Stimulated activated CD4-positive, alpha-beta T cell treated with anti-CD3 and anti-CD28 coated beads, Interleukin-1b, Interleukin-23, amount 100 ng/mL, for 4 hours (primary cell): ENCODE measurements at regions not wholly inside any gene's neighbourhood (a gene's known extent, or its start where the extent isn't known, plus 50 kb on each side); places are given as distances from the start of the nearest gene placed in this dataset.
"Not testable (repeated sequence)": the region's sequence is repeated elsewhere in the genome, so short reads cannot be mapped to it uniquely, and the experiment has no call there.

ENCODE experiments used
- DNase-seq, 2 donors: peaks; one replicate each; pipeline ENCODE4 v3.0.0-alpha.2; 2020; ENCODE audit warnings: low read depth in 2 of 2

DNA sequence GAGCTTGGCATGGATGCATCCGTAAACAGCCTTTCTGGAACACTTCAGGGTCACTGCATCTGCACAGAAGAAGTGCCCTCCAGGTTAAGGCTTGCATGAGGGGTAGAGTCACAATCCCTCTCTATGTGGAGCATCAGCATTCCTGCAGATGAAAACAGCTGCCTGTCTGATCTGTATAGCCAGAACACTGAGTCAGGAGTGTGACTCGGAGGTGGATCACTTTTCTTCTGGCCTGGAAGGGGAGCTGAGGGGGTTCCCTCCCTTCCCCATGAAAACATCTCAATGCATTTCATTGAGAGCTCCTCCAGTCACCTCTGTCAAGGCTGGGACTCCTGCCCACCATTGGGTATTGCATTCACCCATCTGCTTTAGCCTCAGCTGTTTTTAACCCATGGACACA, 72.5 kb upstream of the SERPINE2 start:
- no peak for DNase-seq

- DNase-seq, result no peak
Measured at GRCh38 chr2:224110811-224111210, 71.7 kb upstream of the SERPINE2 start.

DNA sequence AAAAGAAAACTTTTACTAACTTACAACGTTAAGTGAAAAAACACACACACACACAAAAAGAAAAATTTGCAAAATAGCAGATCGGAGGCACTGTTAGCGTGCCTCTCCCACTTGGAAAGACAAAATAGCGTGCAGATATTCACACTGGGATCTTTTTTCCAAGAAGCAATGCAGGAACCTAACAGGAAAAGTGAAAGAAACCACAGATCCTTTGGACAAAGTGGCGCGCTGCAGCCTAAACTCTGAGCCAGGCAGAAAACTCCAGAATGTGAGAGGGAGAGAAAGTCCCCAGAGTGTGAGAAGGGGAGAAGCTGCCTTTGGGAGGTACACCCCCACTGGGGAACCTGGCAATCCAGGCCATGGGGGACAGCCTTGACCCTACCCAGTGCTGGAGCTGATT, 70.7 kb upstream of the SERPINE2 start:
- DNase-seq, result no peak

GRCh38 chr2:224106794-224107193, 67.7 kb upstream of the SERPINE2 start:
- no peak for DNase-seq

DNA sequence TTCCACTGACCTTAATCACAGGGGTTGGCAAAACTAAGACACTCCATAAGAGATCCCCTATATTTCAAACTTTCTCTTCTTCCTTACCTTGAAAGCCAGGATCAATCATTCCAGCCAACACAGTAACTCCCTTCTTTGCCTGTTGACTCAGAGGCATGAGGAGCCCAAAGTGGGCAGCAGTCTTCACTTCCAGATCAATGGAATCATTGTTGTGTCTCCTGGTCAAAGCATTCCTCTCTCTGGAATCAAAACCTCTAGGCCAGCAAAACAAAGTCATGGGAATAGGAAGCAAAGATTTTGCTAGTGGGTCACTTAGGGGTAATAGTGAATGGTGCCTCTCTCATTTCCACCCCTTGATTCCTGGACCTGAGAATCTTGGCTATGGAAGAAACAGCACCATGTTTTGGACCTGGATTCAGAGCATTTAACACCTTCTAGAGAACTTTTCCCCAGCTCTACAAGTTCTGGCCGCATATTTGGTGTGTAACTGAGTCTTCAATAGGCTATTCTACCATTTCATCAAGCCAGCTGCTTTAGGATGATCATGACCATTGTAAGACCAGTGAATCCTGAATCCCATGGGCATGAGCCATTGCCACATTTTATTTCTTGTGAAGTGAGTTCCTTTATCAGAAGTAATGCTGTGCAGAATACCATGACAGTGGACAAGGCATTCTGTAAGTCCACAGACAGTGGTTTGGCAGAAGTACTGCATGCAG, 65.7 kb upstream of the SERPINE2 start:
- DNase-seq, result no peak

GRCh38 chr2:224103651-224104050, 64.6 kb upstream of the SERPINE2 start:
- no peak for DNase-seq

DNA sequence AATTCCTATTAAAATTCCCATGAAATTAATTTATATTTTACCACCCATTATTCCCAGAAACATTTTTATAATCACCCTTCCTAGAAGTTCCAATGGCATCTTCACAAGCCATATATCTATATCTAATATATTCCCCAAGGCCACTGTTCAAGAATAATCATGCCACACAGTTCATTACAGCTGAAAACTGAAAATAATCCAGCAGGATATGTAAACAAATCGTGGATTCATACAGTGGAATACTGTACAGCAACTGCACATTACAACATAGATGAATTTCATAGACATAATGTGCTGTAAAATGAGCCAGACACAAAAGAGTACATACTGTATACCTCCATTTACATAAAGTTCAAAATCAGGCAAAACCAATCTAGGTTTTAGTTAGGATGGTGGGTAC, 63.9 kb upstream of the SERPINE2 start:
- DNase-seq, result no peak

- no peak for DNase-seq
Measured at GRCh38 chr2:224101820-224102630, 62.9 kb upstream of the SERPINE2 start.

DNA sequence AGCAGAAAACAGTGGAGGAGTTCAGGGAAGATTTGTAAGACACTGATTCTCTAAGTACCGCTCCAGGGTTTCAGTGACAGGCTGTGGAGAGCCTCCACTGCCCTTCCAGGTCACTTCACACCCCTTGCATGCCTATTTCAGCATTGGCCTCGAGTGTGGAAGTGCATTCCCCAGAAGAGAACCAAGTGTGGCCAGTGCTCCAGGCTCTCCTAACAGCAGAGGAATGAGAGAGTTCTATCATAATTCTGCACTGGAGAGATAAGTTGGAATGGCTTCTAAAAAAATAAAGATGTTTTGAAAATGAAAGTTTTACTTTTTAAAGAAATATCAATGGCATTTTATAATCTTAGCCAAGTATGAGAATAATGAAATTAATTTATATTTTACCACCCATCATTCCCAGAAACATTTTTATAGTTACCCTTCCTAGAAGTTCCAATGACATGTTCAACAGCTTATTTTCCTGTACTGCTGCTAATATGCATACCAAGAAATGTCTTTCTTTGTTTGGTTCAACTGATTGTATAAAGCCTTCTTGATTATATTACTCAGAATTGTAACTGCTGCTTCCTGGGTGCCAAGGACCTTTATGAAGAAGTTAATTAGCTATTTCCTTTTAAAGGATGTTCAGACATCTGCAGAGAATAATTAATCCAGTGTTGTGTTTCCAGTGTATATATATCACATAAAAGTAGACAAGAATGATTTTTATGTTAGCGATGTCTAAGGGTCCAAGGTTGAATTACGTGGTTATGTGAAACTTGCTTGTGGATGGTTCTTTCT, 61.0 kb upstream of the SERPINE2 start:
- no peak for DNase-seq

GRCh38 chr2:224098481-224099230, 59.6 kb upstream of the SERPINE2 start:
- no peak for DNase-seq

- DNase-seq, result no peak
Measured at GRCh38 chr2:224094413-224094812, 55.3 kb upstream of the SERPINE2 start.

DNA sequence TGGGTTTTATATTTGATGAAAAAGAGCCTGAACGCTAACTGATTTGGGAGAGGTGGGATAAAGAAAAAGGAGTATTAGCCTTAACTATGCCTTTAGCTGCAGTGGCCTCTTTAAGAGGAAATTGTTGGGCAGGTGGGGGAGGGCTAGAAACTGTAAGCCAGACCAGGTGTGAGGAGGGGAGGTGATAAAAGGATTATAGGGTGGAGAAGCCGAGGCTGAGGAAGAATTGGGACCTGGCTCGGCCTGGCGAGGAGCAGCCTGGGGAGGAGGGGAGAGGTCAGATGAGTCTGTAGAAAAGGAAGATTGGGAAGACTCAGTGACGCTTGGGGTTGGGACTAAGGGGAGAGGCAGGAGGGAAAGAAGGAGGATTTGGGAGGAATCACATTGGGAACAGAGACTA, 52.6 kb upstream of the SERPINE2 start:
- DNase-seq, result not testable (repeated sequence)

DNA sequence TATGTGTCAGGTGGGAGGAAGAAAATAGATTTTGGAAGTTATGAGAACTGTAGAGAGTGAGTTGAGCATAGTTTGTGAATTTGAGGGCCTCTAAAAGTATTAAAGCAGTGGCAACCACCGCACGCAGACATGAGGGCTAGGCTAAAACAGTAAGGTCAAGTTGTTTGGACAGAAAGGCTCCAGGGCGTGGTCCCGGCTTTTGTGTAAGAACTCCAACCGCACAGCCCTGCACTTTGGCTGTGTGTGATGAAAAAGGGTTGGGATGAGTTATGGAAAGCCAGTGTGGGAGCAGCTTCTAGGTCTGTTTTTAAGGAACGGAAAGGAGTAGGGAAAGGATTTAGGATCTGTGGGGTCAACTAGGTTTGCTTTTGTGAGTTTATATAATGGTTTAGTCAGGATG, 50.5 kb upstream of the SERPINE2 start:
- not testable (repeated sequence) for DNase-seq
